KBM-7 (cell line): ENCODE measurements at regions not wholly inside any gene's neighbourhood (a gene's known extent, or its start where the extent isn't known, plus 50 kb on each side); places are given as distances from the start of the nearest gene placed in this dataset.

Experiments
- DNase-seq: peaks from one replicate; pipeline ENCODE4 v3.0.0-alpha.2; 2015
- in situ Hi-C: fragments of 300-500 bp; cut with MboI; formaldehyde crosslinking; loops from 2 replicates; pipeline ENCODE4 v1.14.3; 2020; ENCODE audit warnings: low sequenced_read_pairs, low pct_unique_long_range_greater_than_20kb, mixed read lengths

- DNase-seq: no peak
- in situ Hi-C loops: no loop called here
Observed at GRCh38 chr13:103272770-103273169, 206.6 kb upstream of the SLC10A2 start.

GRCh38 chr13:103263448-103263847 is 197.2 kb upstream of the SLC10A2 start:
- in situ Hi-C loops: no loop called here

GRCh38 chr13:103255587-103256301 is 189.5 kb upstream of the SLC10A2 start:
- in situ Hi-C loops: no loop called here
- DNase-seq: no peak

More at GRCh38 chr13:103263448-103263847, 197.2 kb upstream of the SLC10A2 start:
- no peak for DNase-seq

- in situ Hi-C loops: no loop called here
- no peak for DNase-seq
Observed at GRCh38 chr13:103250071-103250470, 183.9 kb upstream of the SLC10A2 start.

GRCh38 chr13:103246581-103247200 is 180.5 kb upstream of the SLC10A2 start:
- in situ Hi-C loops: no loop called here
- no peak for DNase-seq

- in situ Hi-C loops: no loop called here
Observed at GRCh38 chr13:103243495-103243894, 177.3 kb upstream of the SLC10A2 start.

GRCh38 chr13:103238441-103238840 is 172.2 kb upstream of the SLC10A2 start:
- in situ Hi-C loops: no loop called here
- no peak for DNase-seq

More at GRCh38 chr13:103243495-103243894, 177.3 kb upstream of the SLC10A2 start:
- DNase-seq: no peak

GRCh38 chr13:103236213-103236612 is 170.0 kb upstream of the SLC10A2 start:
- in situ Hi-C loops: no loop called here
- no peak for DNase-seq

GRCh38 chr13:103229674-103230073 is 163.5 kb upstream of the SLC10A2 start:
- DNase-seq: no peak
- in situ Hi-C loops: no loop called here

- DNase-seq: no peak
- in situ Hi-C loops: no loop called here
Observed at GRCh38 chr13:103224804-103225203, 158.6 kb upstream of the SLC10A2 start.

- in situ Hi-C loops: no loop called here
Observed at GRCh38 chr13:103222683-103223082, 156.5 kb upstream of the SLC10A2 start.

GRCh38 chr13:103218253-103218652 is 152.0 kb upstream of the SLC10A2 start:
- in situ Hi-C loops: no loop called here
- no peak for DNase-seq

More at GRCh38 chr13:103222683-103223082, 156.5 kb upstream of the SLC10A2 start:
- DNase-seq: no peak

- in situ Hi-C loops: no loop called here
- no peak for DNase-seq
Observed at GRCh38 chr13:103213152-103213551, 146.9 kb upstream of the SLC10A2 start.

- no peak for DNase-seq
- in situ Hi-C loops: no loop called here
Observed at GRCh38 chr13:103210348-103210747, 144.1 kb upstream of the SLC10A2 start.

- in situ Hi-C loops: no loop called here
- no peak for DNase-seq
Observed at GRCh38 chr13:103203735-103204330, 137.6 kb upstream of the SLC10A2 start.

- no peak for DNase-seq
- in situ Hi-C loops: no loop called here
Observed at GRCh38 chr13:103200118-103200885, 134.1 kb upstream of the SLC10A2 start.

GRCh38 chr13:103199380-103200088 is 133.3 kb upstream of the SLC10A2 start:
- DNase-seq: no peak
- in situ Hi-C loops: no loop called here

- in situ Hi-C loops: no loop called here
- no peak for DNase-seq
Observed at GRCh38 chr13:103196356-103196755, 130.1 kb upstream of the SLC10A2 start.

GRCh38 chr13:103195762-103196161 is 129.5 kb upstream of the SLC10A2 start:
- in situ Hi-C loops: no loop called here
- no peak for DNase-seq
